GM18511 (cell line): ENCODE measurements at regions not wholly inside any gene's neighbourhood (a gene's known extent, or its start where the extent isn't known, plus 50 kb on each side); places are given as distances from the start of the nearest gene placed in this dataset.
"Not testable (repeated sequence)": the region's sequence is repeated elsewhere in the genome, so short reads cannot be mapped to it uniquely, and the experiment has no call there.

Experiments used
- ATAC-seq: cut with Tn5 transposase; IDR thresholded peaks from one replicate; pipeline ENCODE4 v1.9.1; 2021; ENCODE audit warnings: mild to moderate bottlenecking, moderate library complexity; ENCODE audit not compliant: unreplicated experiment

DNA sequence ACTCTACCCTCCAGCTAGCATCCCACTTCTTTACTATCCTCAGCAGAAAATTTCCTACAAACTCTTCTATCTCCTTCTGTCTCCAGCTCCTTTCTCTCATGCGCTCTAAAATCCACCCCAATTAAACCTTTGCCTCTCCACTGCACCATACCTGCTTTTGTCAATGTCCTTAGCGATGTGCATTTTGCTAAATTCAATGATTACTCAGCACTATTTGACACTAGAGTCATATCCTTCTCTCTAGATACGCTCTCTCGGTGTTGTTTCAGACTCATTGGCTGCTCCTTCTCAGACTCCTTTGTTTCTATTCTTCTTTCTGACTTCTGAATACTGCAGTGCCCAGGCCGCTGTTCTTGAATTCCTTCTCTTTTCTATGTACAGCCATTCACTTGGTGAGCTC is 144.2 kb downstream of the HLX start:
- no peak for ATAC-seq

DNA sequence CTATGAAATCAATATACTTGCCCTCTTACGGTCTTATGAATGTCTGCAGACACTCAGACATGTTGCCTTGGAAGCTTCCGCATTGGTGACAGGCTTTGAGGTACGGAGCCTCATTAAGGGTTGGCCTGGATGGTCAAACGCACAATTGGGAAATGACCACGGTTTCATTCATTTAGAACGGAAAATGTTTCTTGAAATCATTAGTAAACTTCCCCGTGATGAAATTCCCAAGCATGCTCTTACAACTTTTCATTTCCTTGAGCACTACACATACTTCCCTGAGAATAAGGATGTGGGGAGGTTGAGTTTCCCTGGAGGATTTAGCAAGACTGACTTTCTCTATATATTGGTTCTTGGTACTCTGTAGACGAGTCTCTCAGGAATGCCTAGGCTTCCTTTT is 146.3 kb downstream of the HLX start:
- ATAC-seq = no peak

GRCh38 chr1:221025956-221026355 is 146.7 kb downstream of the HLX start:
- peak; percentile 61 for ATAC-seq

GRCh38 chr1:221029981-221030649 is 150.9 kb downstream of the HLX start:
- ATAC-seq = no peak

DNA sequence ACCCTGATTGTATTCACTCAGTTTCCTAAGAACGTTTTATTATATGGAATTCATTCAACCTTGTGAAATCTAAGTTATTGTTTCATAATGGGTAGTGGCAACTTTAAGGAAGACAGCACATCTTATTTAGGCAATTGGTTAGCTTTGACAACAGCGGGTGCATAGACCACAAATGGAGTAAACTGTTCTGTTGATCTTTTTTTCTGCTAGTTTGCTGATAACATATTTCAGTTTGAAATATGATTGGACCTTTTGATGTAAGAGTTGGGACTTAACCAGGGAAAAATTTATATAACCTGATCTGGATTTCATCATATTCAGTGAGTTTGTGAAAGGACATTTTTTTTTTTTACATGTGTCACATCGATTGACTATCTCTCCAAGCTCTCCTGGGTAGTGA is 151.7 kb downstream of the HLX start:
- no peak for ATAC-seq

DNA sequence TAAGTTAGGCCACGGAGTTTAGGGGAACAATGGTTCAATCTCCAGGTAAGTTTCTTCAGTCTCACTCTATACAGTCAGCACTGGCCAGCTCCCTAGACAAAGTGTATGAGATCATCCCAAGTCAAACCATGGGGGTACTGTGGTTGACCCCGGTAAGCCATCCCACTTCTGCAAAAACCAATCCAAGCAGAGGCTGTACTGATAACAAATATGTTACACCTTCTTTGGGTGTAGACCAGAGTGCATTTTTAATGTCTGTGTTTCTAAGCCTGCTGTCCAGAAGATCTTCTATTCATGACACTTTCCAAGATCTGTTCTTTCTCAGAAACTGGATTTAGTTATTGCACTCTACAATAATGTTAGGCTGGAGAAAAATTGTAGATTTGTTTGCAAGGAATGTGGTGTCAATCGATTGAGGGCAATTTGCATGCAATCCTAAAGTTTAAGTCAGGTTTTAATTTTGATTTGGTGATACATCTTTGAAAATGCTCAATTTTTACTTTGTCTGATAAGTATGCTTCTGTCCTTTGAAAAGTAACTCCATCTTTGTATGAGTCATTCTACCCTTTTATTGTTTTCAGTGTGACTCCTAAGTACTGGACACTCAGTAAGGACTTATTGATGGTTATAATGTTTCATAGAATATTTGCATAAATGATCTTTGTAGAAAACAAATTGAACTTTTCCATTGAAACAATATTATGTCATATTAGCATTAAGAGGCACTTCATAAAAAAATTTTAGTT is 152.4 kb downstream of the HLX start:
- no peak for ATAC-seq

GRCh38 chr1:221032204-221032585 is 153.0 kb downstream of the HLX start:
- no peak for ATAC-seq

DNA sequence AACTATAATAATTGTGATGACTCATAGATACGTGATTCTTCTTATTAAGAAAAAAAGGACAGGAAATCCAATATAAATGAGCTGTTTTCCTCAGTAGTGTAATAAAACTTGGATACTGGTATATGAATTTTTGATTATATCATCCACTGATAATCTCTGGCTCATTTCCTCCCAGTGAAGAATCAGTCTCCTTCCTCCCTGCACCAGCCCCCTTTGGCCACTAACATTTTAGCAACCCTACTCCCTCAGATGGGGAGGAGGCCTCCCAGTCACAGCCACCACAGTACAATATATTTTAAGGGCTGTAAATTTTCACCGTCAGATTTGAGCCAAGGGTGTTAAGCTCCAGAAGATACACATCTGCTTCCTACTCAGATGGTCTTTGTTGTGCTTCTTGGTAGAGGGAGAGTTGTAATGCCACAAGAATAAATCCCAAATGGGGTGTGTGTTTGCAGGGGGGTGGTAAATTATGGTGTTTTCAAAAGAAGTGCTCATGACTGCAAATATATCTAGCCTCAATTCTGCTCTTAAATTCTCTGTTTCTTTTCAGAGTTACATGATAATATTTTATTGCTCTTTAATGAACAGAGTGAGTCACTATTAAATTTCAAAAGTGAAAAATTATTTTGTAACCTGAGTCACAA is 153.5 kb downstream of the HLX start:
- no peak for ATAC-seq

DNA sequence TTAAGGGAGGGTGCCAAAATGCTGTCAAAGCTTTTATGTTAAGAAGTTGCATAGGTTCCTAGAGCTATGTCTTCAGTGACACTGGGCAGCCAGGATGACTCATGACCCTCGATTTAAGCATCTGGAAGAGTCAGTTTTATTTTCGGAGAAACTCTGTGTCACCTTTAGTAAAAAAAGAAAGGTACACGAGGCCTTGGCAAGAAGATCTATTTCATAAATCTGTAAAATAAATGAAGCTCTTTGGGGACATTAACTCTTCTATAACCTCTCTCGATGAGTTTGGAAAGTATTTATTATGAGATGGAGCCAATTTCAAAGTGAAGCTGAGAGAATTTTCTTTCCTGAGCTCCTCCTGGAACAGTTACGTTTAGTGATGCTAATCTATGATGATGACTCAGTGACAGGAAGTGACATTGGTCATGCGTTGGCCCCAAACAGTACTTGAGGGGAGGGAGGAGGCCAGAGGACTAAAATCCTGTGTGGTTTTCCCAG is 156.5 kb downstream of the HLX start:
- ATAC-seq = no peak

DNA sequence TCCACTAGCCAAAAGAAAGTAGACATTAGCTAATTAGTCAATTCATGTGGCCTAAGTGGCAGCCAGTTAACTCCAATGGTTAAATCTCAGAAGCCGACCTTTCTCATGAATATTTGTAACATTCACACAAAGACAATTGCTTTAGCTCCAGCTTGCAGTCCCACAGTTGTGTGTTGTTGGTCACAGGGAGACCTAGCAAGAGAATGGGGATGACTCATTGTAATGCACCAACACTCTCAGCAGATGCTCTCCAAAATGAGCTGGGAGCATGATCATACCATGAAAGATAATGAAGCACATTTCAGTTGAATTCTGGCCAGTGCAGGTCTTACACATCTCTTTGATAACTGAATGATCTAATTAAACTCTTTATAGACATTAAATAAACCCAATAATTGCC is 160.4 kb downstream of the HLX start:
- ATAC-seq = no peak

- no peak for ATAC-seq
These were observed 160.9 kb downstream of the HLX start for GRCh38 chr1:221040101-221040500.

DNA sequence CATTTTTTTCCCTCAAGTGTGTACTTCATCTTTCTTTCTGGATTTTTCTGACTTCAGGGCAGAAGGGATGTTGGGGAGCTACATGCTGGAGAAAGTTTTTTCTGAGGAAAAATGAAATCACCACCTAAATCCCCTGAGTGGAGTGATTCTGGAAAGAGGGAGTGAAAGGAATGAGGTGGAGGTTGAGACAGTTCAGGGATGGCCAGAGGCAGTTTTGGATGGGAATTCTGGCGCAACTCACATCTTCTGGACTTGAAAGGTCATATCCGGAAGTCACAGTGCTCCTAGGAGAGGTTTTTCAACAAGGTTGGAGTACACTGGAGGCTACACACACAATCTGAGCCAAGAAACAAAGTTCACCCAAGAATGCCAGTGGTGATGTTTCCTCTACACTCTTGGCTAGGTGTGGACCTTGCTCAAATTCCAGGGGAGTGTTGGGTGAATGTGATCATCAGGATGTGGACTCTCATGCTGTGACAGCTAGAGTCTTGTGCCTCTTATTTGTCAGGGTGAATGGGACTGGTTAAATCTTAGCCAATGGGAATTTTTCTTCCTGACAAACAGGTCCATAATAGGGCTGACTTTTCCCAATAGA is 161.5 kb downstream of the HLX start:
- ATAC-seq = no peak

- no peak for ATAC-seq
These were observed 165.3 kb downstream of the HLX start for GRCh38 chr1:221044538-221044937.

DNA sequence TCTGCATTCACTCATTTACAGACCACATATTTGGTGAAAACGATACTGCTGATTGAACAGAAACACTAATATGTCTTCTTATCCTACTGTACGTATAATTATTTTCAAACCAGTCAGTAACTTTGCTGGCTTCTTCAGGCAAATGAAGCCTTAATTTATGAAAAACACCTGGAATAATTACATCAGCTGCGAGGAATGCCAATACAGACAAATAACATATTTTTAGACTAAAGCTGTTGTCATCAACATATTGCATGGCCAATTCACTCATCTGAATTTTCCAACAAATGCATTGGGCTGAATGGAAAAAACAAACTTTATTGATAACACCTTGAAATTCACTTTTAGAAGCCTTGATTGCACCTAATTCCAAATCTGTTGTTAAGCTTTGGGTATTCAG is 165.9 kb downstream of the HLX start:
- no peak for ATAC-seq

DNA sequence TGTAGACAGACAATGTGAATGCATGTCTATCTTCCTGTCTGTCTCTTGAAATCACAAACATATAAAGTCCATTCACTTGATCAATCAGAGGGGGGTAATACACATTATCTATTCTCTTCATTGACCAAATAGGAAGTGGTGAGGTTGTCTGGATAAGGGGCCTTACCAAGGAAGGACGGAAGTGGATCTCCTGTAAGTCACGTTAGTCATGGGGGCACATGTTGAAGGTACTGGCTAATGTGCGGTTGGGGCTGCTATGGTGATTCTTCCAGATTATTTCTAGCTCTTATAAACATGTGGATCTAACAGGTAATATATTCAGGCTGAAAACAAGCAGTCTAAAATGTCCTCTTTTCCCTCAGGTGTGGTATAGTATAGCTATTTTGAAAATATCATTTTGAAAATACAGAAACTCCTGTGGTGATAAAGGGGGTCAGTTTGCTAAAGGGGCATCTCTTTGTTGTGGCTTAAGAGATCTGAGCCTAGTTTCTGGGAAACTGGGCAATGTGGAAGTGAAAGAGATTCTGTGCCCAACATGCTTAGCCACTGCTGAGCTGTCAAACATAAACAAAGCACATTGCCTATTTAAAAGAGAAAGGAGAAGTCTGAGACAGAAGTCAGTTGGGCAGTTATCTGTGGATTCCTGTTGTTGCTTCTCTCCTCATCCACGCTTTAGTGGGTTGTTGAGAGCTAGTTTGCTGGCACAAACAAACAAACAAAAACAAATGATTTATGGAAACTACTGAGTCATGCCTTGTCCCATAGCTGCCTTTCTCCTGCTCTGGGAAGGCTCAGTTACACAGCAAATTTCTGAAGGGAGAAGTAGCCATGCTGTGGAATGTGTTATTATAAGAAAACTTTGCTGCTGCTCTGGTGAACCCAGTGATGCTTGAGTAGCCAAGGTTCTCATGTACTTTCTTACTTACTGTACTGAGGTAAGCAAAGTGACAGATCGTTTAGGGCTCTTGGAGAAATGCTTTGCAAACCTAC is 166.9 kb downstream of the HLX start:
- peak; percentile 91 for ATAC-seq

GRCh38 chr1:221051391-221051790 is 172.1 kb downstream of the HLX start:
- ATAC-seq = not testable (repeated sequence)

DNA sequence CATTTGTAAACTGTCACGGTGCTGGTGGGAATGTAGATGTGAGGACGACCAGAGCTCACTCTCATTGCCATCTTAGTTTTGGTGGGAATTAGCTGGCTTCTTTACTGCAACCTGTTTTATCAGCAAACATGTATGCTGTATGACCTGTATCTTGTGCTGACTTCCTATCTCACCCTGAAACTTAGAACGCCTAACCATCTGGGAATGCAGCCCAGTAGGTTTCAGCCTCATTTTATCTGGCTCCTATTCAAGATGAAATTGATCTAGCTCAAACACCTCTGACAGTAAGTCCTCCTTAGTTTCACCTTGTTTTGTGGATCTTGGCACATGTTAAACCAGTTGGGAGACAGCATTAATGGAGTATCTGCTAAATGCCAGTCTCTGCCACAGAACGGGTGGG is 174.6 kb downstream of the HLX start:
- no peak for ATAC-seq

GRCh38 chr1:221059506-221059905 is 180.3 kb downstream of the HLX start:
- no peak for ATAC-seq

DNA sequence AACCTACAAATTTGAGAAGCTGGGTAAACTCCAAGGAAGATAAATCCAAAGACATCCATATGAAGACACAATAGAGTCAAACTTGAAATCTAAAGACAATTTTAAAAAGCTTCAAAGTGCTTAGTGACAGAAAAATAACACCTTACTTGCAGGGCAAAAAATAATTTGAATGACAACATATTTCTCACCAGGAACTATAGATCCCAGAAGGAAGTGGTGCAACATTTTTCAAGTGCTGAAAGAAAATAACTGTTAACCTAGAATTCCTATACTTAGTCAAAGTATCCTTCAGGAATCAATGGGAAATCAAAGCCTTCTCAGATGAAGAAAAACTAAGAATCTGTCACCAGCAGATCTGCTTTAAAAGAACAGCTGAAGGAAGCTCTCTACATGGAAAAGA is 184.4 kb downstream of the HLX start:
- no peak for ATAC-seq

- ATAC-seq = no peak
These were observed 187.2 kb downstream of the HLX start for GRCh38 chr1:221066351-221067001.
